ENCODE measurements at regions not wholly inside any gene's neighbourhood (a gene's known extent, or its start where the extent isn't known, plus 50 kb on each side); places are given as distances from the start of the nearest gene placed in this dataset.

- no peak for DNase-seq (ENCODE audit: low spot score)
- intact Hi-C loops (cut with DNase I) = no loop called here
These were observed 52.0 kb upstream of the MPEG1 start for GRCh38 chr11:59264736-59265135.

- no peak for DNase-seq (ENCODE audit: low spot score)
- intact Hi-C loops (cut with DNase I) = no loop called here
These were observed 50.6 kb upstream of the MPEG1 start for GRCh38 chr11:59263225-59263894.
